Liver (tissue), 7 donors: ENCODE measurements at regions not wholly inside any gene's neighbourhood (a gene's known extent, or its start where the extent isn't known, plus 50 kb on each side); places are given as distances from the start of the nearest gene placed in this dataset.

Source experiments
- DNase-seq: peaks from one replicate; pipeline ENCODE4 v3.0.0-alpha.2; 2017; ENCODE audit warnings: low spot score
- H3K27ac ChIP-seq, 2 donors: one replicate each; pipeline ENCODE4 v1.7.0; 2013; ENCODE audit warnings: inconsistent platforms in 2 of 2, low read length in 2 of 2, control low read depth in 1 of 2, low read depth in 1 of 2, mild to moderate bottlenecking in 1 of 2
- H3K27me3 ChIP-seq, 4 donors: one replicate each; pipeline versions ENCODE4 v1.6.1 to v1.7.0; 2013; ENCODE audit warnings: low read length in 3 of 4, inconsistent platforms in 1 of 4, mild to moderate bottlenecking in 1 of 4, moderate library complexity in 1 of 4; ENCODE audit not compliant: control insufficient read depth in 4 of 4, insufficient read depth in 4 of 4
- H3K36me3 ChIP-seq, 4 donors: one replicate each; pipeline versions ENCODE4 v1.6.1 to v1.7.0; 2013; ENCODE audit warnings: low read length in 3 of 4, mild to moderate bottlenecking in 3 of 4, low read depth in 1 of 4, moderate library complexity in 1 of 4; ENCODE audit not compliant: control insufficient read depth in 4 of 4, insufficient read depth in 3 of 4
- H3K4me1 ChIP-seq, 4 donors: one replicate each; pipeline versions ENCODE4 v1.6.1 to v1.7.0; 2013; ENCODE audit warnings: low read length in 3 of 4, mild to moderate bottlenecking in 3 of 4, moderate library complexity in 1 of 4; ENCODE audit not compliant: control insufficient read depth in 4 of 4, insufficient read depth in 4 of 4
- H3K4me3 ChIP-seq, 3 donors: one replicate each; pipeline versions ENCODE4 v1.6.1 to v1.7.0; 2013; ENCODE audit warnings: low read length in 3 of 3, control low read depth in 1 of 3, low read depth in 1 of 3, mild to moderate bottlenecking in 1 of 3
- H3K9ac ChIP-seq, 2 donors: one replicate each; pipeline ENCODE4 v1.7.0; 2013; ENCODE audit warnings: low read length in 2 of 2, mild to moderate bottlenecking in 2 of 2, moderate library complexity in 2 of 2, control low read depth in 1 of 2, low read depth in 1 of 2
- H3K9me3 ChIP-seq, 4 donors: one replicate each; pipeline versions ENCODE4 v1.6.1 to v1.7.0; 2013; ENCODE audit warnings: low read length in 3 of 4; ENCODE audit not compliant: control insufficient read depth in 4 of 4
- ATF3 ChIP-seq: IDR thresholded peaks from 2 replicates; pipeline ENCODE4 v1.6.1; 2016; ENCODE audit warnings: antibody characterized with exemption
- GABPA ChIP-seq, 2 donors: IDR thresholded peaks in 1 of 2; conservative IDR thresholded peaks in 1 of 2; 2 replicates each; pipeline ENCODE4 v1.6.1; 2016; ENCODE audit warnings: antibody characterized with exemption in 2 of 2, mild to moderate bottlenecking in 1 of 2, moderate library complexity in 1 of 2
- HNF4A ChIP-seq, 2 donors: conservative IDR thresholded peaks; 2 replicates each; pipeline ENCODE4 v1.6.1; 2016; ENCODE audit warnings: antibody characterized with exemption in 2 of 2, mild to moderate bottlenecking in 2 of 2
- HNF4G ChIP-seq: IDR thresholded peaks from 2 replicates; pipeline ENCODE4 v1.6.1; 2016; ENCODE audit warnings: antibody characterized with exemption
- MAX ChIP-seq: IDR thresholded peaks from 2 replicates; pipeline ENCODE4 v1.6.1; 2016; ENCODE audit warnings: antibody characterized with exemption
- NR2F2 ChIP-seq: IDR thresholded peaks from 2 replicates; pipeline ENCODE4 v1.6.1; 2016; ENCODE audit warnings: antibody characterized with exemption
- REST ChIP-seq: IDR thresholded peaks from 2 replicates; pipeline ENCODE4 v1.6.1; 2016; ENCODE audit warnings: antibody characterized with exemption, mild to moderate bottlenecking
- SP1 ChIP-seq: IDR thresholded peaks from 2 replicates; pipeline ENCODE4 v1.6.1; 2018; ENCODE audit warnings: antibody characterized with exemption, mild to moderate bottlenecking
- ZBTB33 ChIP-seq: IDR thresholded peaks from 2 replicates; pipeline ENCODE4 v1.6.1; 2016; ENCODE audit warnings: antibody characterized with exemption
- WGBS: extraction: QIAGEN DNeasy Blood & Tissue Kit; methylation state at CpG from one replicate; pipeline ENCODE4 v1.1.7; 2013; 5-methylcytosine and 5-hydroxymethylcytosine counted together
- donor health status: healthy.
- donor health status: healthy.
- donor health status: healthy.
- donor health status: healthy.

- TF ChIP-seq ZBTB33: no peak
- TF ChIP-seq GABPA (IDR thresholded peaks at IDR 0.05 in 1 of 2, conservative IDR thresholded peaks at IDR 0.05 in 1 of 2): no peak
- no peak for TF ChIP-seq SP1
- no peak for TF ChIP-seq ATF3
These were observed 130.5 kb upstream of the TTC29 start (continued) for GRCh38 chr4:147076179-147076578.

GRCh38 chr4:147076728-147077127 lies 131.1 kb upstream of the TTC29 start:
- no peak overlapping the region for H3K27ac ChIP-seq
- no peaks in the 10 kb centered on the region for H3K36me3 ChIP-seq
- H3K27me3 ChIP-seq: peaks cover 0 to 10% (median 2%) of the 10 kb centered on the region in 4 donors
- no peak overlapping the region for H3K4me3 ChIP-seq
- no peak for DNase-seq
- H3K9ac ChIP-seq: no peak overlapping the region
- TF ChIP-seq REST: no peak
- peaks cover 3 to 15% (median 5%) of the 10 kb centered on the region in 4 donors for H3K9me3 ChIP-seq
- H3K4me1 ChIP-seq: peaks cover 0 to 3% (median 0%) of the 10 kb centered on the region in 4 donors

- Histone ChIP-seq H3K9ac (no peak overlapping the region), H3K9me3 (peaks cover 0 to 2% (median under 1%) of the 10 kb centered on the region in 4 donors), H3K27me3 (peaks cover 0 to 8% (median 2%) of the 10 kb centered on the region in 4 donors), H3K4me3 (no peak overlapping the region), H3K36me3 (no peaks in the 10 kb centered on the region), H3K27ac (no peak overlapping the region), H3K4me1 (peaks cover 0 to 3% (median 0%) of the 10 kb centered on the region in 4 donors)
- no peak for DNase-seq
- TF ChIP-seq NR2F2: no peak
- TF ChIP-seq HNF4G: no peak
These were observed 132.7 kb upstream of the TTC29 start for GRCh38 chr4:147078362-147078761.

GRCh38 chr4:147078875-147079658 lies 133.4 kb upstream of the TTC29 start:
- no peak overlapping the region for H3K9ac ChIP-seq
- H3K27ac ChIP-seq: no peak overlapping the region
- WGBS: 59% methylated on average over 17 of the region's 17 CpGs
- no peak for DNase-seq
- no peak overlapping the region for H3K4me3 ChIP-seq
- H3K9me3 ChIP-seq: peaks cover 0 to 2% (median 0%) of the 10 kb centered on the region in 4 donors
- H3K4me1 ChIP-seq: peaks cover 0 to 3% (median 0%) of the 10 kb centered on the region in 4 donors
- no peak for TF ChIP-seq GABPA (IDR thresholded peaks at IDR 0.05 in 1 of 2, conservative IDR thresholded peaks at IDR 0.05 in 1 of 2)
- no peak for TF ChIP-seq HNF4A (conservative IDR thresholded peaks at IDR 0.05)
- TF ChIP-seq MAX: no peak
- H3K27me3 ChIP-seq: peaks cover 0 to 8% (median 2%) of the 10 kb centered on the region in 4 donors
- no peaks in the 10 kb centered on the region for H3K36me3 ChIP-seq
